Neural progenitor cell (in vitro differentiated cells): ENCODE measurements at regions not wholly inside any gene's neighbourhood (a gene's known extent, or its start where the extent isn't known, plus 50 kb on each side); places are given as distances from the start of the nearest gene placed in this dataset.

Experiments used
- CTCF ChIP-seq: fragments of 200-600 bp; sonication (generic); IDR thresholded peaks from 2 replicates; pipeline ENCODE4 v1.5.1; 2017; ENCODE audit warnings: antibody characterized with exemption, mild to moderate bottlenecking
- EZH2 ChIP-seq: fragments of 200-600 bp; sonication (generic); IDR thresholded peaks from 2 replicates; pipeline ENCODE4 v1.6.1; 2017; ENCODE audit warnings: antibody characterized with exemption, mild to moderate bottlenecking, moderate library complexity
- EZH2phosphoT487 ChIP-seq: fragments of 200-600 bp; sonication (generic); IDR thresholded peaks from 2 replicates; pipeline ENCODE4 v1.6.1; 2017; ENCODE audit warnings: antibody characterized with exemption

- no peak for TF ChIP-seq CTCF
- no peak for TF ChIP-seq EZH2
- TF ChIP-seq EZH2phosphoT487: no peak
These were observed 260.9 kb downstream of the KLF13 start for GRCh38 chr15:31587583-31587982.
